Epithelial cell of esophagus (primary cell): ENCODE measurements at regions not wholly inside any gene's neighbourhood (a gene's known extent, or its start where the extent isn't known, plus 50 kb on each side); places are given as distances from the start of the nearest gene placed in this dataset.
A peak's percentile ranks its signal among the peaks of the same experiment; 100 is the strongest.

ENCODE experiments used
- DNase-seq: peaks from one replicate; pipeline ENCODE4 v3.0.0; 2010; ENCODE audit warnings: low read depth
- H3K4me3 ChIP-seq: 2 replicates; pipeline ENCODE4 v1.5.1; 2011; ENCODE audit warnings: mild to moderate bottlenecking, low read length, control low read depth
- CTCF ChIP-seq: IDR thresholded peaks from 2 replicates; pipeline ENCODE4 v1.5.1; 2011; ENCODE audit warnings: low read depth, mild to moderate bottlenecking, low read length, control low read depth, inconsistent platforms; ENCODE audit not compliant: insufficient read depth; ENCODE audit errors: missing control alignments

DNA sequence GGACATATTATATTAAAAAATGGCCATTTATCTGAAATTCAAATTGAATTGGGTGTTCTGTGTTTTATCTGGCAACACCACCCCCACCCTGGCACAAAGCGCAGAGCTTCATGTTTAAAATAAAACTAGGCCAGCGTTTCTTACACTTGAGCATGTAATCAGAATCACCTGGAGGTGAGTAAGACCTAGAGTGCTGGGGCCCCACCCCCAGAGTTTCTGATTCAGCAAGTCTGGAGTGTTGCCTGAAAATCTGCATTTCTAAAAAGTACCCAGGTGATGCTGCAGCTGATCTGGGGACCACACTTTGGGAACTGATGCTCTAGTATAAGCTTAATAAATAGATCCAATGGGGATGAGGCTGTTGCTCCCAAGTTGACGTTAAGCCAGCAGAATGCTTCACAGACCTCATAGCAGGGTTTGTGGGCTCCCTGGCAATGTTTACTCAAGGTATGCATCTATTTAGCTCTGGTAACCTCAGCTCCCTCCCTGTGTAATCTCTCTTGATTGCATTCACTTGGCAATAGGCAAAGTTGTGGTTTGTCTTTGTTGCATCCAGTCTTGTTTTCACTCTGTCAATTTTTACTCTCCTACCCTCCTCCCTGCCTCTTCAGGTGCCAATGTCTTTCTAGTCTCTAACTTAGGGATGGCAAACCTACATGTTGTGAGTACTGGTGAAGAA lies 99.8 kb upstream of the TEX13D start:
- no peak for TF ChIP-seq CTCF
- peak; percentile 66 for DNase-seq
- H3K4me3 ChIP-seq: no peak overlapping the region

GRCh38 chrX:124234348-124234747 lies 98.1 kb upstream of the TEX13D start:
- no peak overlapping the region for H3K4me3 ChIP-seq
- no peak for TF ChIP-seq CTCF
- DNase-seq: no peak

- H3K4me3 ChIP-seq: no peak overlapping the region
- TF ChIP-seq CTCF: no peak
- DNase-seq: no peak
Measured at GRCh38 chrX:124238268-124238667, 94.2 kb upstream of the TEX13D start.

DNA sequence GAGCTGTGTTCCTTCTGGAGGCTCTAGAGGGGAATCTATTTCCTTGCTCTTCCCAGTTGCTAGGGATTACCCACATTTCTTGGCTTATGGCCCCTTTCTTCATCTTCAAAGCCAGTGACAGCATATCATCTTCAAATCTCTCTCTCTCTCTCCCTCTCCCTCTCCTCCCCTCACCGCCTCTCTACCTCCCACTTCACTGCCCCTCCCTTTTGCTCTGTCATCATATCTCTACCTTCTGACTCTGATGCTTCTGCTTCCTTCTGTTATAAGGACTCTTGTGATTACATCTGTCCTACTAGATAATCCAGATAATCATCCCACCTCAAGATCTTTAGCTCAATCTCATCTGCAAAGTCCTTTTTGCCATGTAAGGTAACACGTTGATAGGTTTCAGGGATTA lies 93.1 kb upstream of the TEX13D start:
- DNase-seq: no peak
- TF ChIP-seq CTCF: no peak
- no peak overlapping the region for H3K4me3 ChIP-seq

DNA sequence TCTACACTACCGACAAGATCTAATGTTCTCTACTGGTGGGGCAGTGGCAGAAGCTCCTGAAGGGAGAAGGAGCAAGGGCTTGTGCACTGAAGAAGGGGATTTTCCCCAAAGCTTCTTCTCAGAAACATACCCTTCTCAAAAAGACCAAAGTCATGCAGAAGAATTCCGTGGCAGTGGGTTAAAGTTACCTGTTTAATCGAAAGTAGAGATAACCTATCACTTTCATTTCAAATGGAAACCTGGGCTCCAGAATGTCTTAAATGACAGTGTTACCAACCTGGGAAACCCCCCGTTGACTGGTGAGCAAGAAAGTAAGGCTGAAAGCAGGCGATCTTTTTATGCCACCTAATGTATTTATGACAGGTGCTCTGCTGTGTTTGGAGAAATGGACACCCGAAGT lies 92.5 kb upstream of the TEX13D start:
- no peak for DNase-seq
- no peak for TF ChIP-seq CTCF
- H3K4me3 ChIP-seq: no peak overlapping the region

GRCh38 chrX:124240422-124240821 lies 92.0 kb upstream of the TEX13D start:
- TF ChIP-seq CTCF: no peak

GRCh38 chrX:124242131-124242530 lies 90.3 kb upstream of the TEX13D start:
- H3K4me3 ChIP-seq: no peak overlapping the region
- TF ChIP-seq CTCF: no peak
- no peak for DNase-seq

More at GRCh38 chrX:124240422-124240821, 92.0 kb upstream of the TEX13D start:
- DNase-seq: no peak
- H3K4me3 ChIP-seq: no peak overlapping the region
